A549 (cell line): ENCODE measurements at regions not wholly inside any gene's neighbourhood (a gene's known extent, or its start where the extent isn't known, plus 50 kb on each side); places are given as distances from the start of the nearest gene placed in this dataset.
A peak's percentile ranks its signal among the peaks of the same experiment; 100 is the strongest.

Source experiments
- ATAC-seq, 2 experiments: fragments of 200-7000 bp in 1 of 2; fragments of >200 bp in 1 of 2; cut with Nextera tagmentation in 1 of 2; cut with Tn5 transposase in 1 of 2; 3 replicates each; pipeline versions ENCODE4 v1.8.0 to v1.9.1; 2018 to 2020; ENCODE audit warnings: mild to moderate bottlenecking in 1 of 2, moderate library complexity in 1 of 2
- CTCF ChIA-PET: fragments of 300-600 bp; sonication (Branson Sonifier 250); formaldehyde crosslinking; extraction: SDS; loops from one replicate; lab custom pipeline; 2021; ENCODE audit warnings: antibody characterized with exemption, inconsistent platforms; lab: Yijun Ruan, JAX
- POLR2A ChIA-PET: fragments of 350-600 bp; formaldehyde crosslinking; extraction: SDS; loops from one replicate; lab custom pipeline; 2021; ENCODE audit warnings: antibody characterized with exemption, inconsistent platforms; lab: Yijun Ruan, JAX
- DNase-seq, 2 experiments: peaks; one replicate each; pipeline versions ENCODE4 v3.0.0 to v3.0.0-alpha.2; 2011 to 2016; ENCODE audit warnings: low read depth in 1 of 2, low spot score in 1 of 2
- FAIRE-seq: peaks from 2 replicates; lab custom pipeline; 2011; peaks lifted over from hg19 to GRCh38; lab: Jason Lieb, UNC
- H3K27ac ChIP-seq, 2 experiments: fragments of >200 bp; sonication (Bioruptor Twin); formaldehyde crosslinking; 3 replicates each; pipeline ENCODE4 v1.5.1; 2016 to 2017
- H3K4me1 ChIP-seq: fragments of >200 bp; sonication (Bioruptor Twin); formaldehyde crosslinking; 3 replicates; pipeline ENCODE4 v1.6.1; 2016
- H3K4me2 ChIP-seq: fragments of >200 bp; sonication (Bioruptor Twin); formaldehyde crosslinking; 3 replicates; pipeline ENCODE4 v1.6.1; 2016
- H3K4me3 ChIP-seq: fragments of >200 bp; sonication (Bioruptor Twin); formaldehyde crosslinking; 3 replicates; pipeline ENCODE4 v1.5.1; 2016
- H3K9me3 ChIP-seq: fragments of >200 bp; sonication (Bioruptor Twin); formaldehyde crosslinking; 3 replicates; pipeline ENCODE4 v1.6.1; 2016
- BHLHE40 ChIP-seq: IDR thresholded peaks from 2 replicates; pipeline ENCODE4 v1.6.1; 2012; ENCODE audit warnings: low read depth, low read length, inconsistent platforms
- CBX8 ChIP-seq: fragments of 200-600 bp; sonication (generic); IDR thresholded peaks from 2 replicates; pipeline ENCODE4 v1.6.1; 2016
- CEBPB ChIP-seq, 2 experiments: fragments of >200 bp in 1 of 2; sonication (Bioruptor Twin) in 1 of 2; formaldehyde crosslinking in 1 of 2; IDR thresholded peaks; 2 replicates each; pipeline ENCODE4 v1.6.1; 2012 to 2016
- CHD2 ChIP-seq: fragments of 150-350 bp; IDR thresholded peaks from 2 replicates; pipeline ENCODE4 v1.6.1; 2014; ENCODE audit warnings: low read length; ENCODE audit not compliant: partially characterized antibody
- CTCF ChIP-seq: fragments of >200 bp; sonication (Bioruptor Twin); formaldehyde crosslinking; IDR thresholded peaks from 3 replicates; pipeline ENCODE4 v1.5.1; 2016
- ELK1 ChIP-seq: fragments of 150-350 bp; IDR thresholded peaks from 2 replicates; pipeline ENCODE4 v1.6.1; 2014; ENCODE audit warnings: low read depth, mild to moderate bottlenecking, low read length
- GATA3 ChIP-seq: IDR thresholded peaks from 2 replicates; pipeline ENCODE4 v1.6.1; 2012; ENCODE audit warnings: borderline replicate concordance
- KDM1A ChIP-seq: fragments of 200-600 bp; sonication (generic); IDR thresholded peaks from 2 replicates; pipeline ENCODE4 v1.6.1; 2016; ENCODE audit warnings: low read depth, mild to moderate bottlenecking
- KDM5A ChIP-seq: fragments of 200-600 bp; sonication (generic); IDR thresholded peaks from 2 replicates; pipeline ENCODE4 v1.6.1; 2016; ENCODE audit warnings: antibody characterized with exemption, mild to moderate bottlenecking
- MYC ChIP-seq: IDR thresholded peaks from 2 replicates; pipeline ENCODE4 v1.6.1; 2012; ENCODE audit warnings: mild to moderate bottlenecking, inconsistent platforms, low read length, improper control_type of control experiment, borderline replicate concordance
- NPAS2 ChIP-seq: fragments of 250-450 bp; sonication (Bioruptor Pico); IDR thresholded peaks from 2 replicates; pipeline ENCODE4 v1.8.0; 2022; ENCODE audit warnings: mild to moderate bottlenecking, moderate library complexity, borderline replicate concordance
- NR3C1 ChIP-seq: fragments of >200 bp; sonication (Bioruptor Twin); formaldehyde crosslinking; IDR thresholded peaks from 3 replicates; pipeline ENCODE4 v1.6.1; 2017
- PHF8 ChIP-seq: fragments of 200-600 bp; sonication (generic); IDR thresholded peaks from 2 replicates; pipeline ENCODE4 v1.6.1; 2016; ENCODE audit warnings: low read depth, mild to moderate bottlenecking, antibody characterized with exemption, moderate library complexity, borderline replicate concordance
- POLR2AphosphoS2 ChIP-seq: conservative IDR thresholded peaks from 2 replicates; pipeline ENCODE4 v1.6.1; 2012; ENCODE audit warnings: low read length, improper control_type of control experiment, inconsistent platforms
- RAD21 ChIP-seq, 2 experiments: fragments of >200 bp in 1 of 2; sonication (Bioruptor Twin) in 1 of 2; formaldehyde crosslinking in 1 of 2; IDR thresholded peaks in 1 of 2; conservative IDR thresholded peaks in 1 of 2; 2 replicates in 1 of 2; 3 replicates in 1 of 2; pipeline ENCODE4 v1.6.1; 2012 to 2018; ENCODE audit warnings: inconsistent platforms in 1 of 2
- RARB ChIP-seq: fragments of 250-450 bp; sonication (Bioruptor Pico); IDR thresholded peaks from 2 replicates; pipeline ENCODE4 v1.8.0; 2021; ENCODE audit warnings: mild to moderate bottlenecking, moderate library complexity
- RCOR1 ChIP-seq: fragments of 150-350 bp; IDR thresholded peaks from 2 replicates; pipeline ENCODE4 v1.6.1; 2014; ENCODE audit warnings: antibody characterized with exemption, low read length, low read depth
- REST ChIP-seq: fragments of 200-600 bp; sonication (generic); IDR thresholded peaks from 2 replicates; pipeline ENCODE4 v1.6.1; 2016; ENCODE audit warnings: antibody characterized with exemption, mild to moderate bottlenecking, moderate library complexity
- SMC3 ChIP-seq: fragments of >200 bp; sonication (Bioruptor Twin); formaldehyde crosslinking; IDR thresholded peaks from 3 replicates; pipeline ENCODE4 v1.6.1; 2018; ENCODE audit warnings: inconsistent platforms
- SREBF2 ChIP-seq: fragments of 450-650 bp; IDR thresholded peaks from 2 replicates; pipeline ENCODE4 v1.6.1; 2014; ENCODE audit warnings: mild to moderate bottlenecking, moderate library complexity
- TP53 ChIP-seq: fragments of 250-450 bp; sonication (Bioruptor Pico); IDR thresholded peaks from 2 replicates; pipeline ENCODE4 v1.5.0; 2021; ENCODE audit warnings: mild to moderate bottlenecking, moderate library complexity
- USF2 ChIP-seq: fragments of 450-650 bp; IDR thresholded peaks from 2 replicates; pipeline ENCODE4 v1.6.1; 2014; ENCODE audit warnings: antibody characterized with exemption
- ZFP36 ChIP-seq: fragments of 450-650 bp; IDR thresholded peaks from 2 replicates; pipeline ENCODE4 v1.6.1; 2014; ENCODE audit warnings: borderline replicate concordance; ENCODE audit not compliant: partially characterized antibody
- ZNF302 ChIP-seq: fragments of 250-450 bp; sonication (Bioruptor Pico); IDR thresholded peaks from 2 replicates; pipeline ENCODE4 v1.9.0; 2021; ENCODE audit warnings: inconsistent platforms, mild to moderate bottlenecking, moderate library complexity
- WGBS: methylation state at CpG from one replicate; pipeline ENCODE4 v1.1.6; 2017; ENCODE audit errors: missing lambda C conversion rate; 5-methylcytosine and 5-hydroxymethylcytosine counted together

- H3K4me1 ChIP-seq = peaks cover 6% of the 10 kb centered on the region; the same call in 2 of the 3 replicates
- DNase-seq (peak in 1 of 2 experiments; percentile 9), ATAC-seq (peak; percentile 58 to 73; a peak in 4 of 6 replicates), FAIRE-seq (peak; percentile 28)
- ChIA-PET POLR2A (interaction anchor here (1.5 to 1.9 kb wide), 2 partner anchors 194 to 196 kb away, joined by 8 to 9 read pairs; no protein-coding TSS in a partner anchor), CTCF (interaction anchor here (0.7 to 4.5 kb wide), 53 partner anchors 9 to 1405 kb away, joined by 3 to 43 read pairs (median 5); partner anchors contain the start of genes CIP2A and DZIP3)
- 28% methylated on average over 13 of the region's 13 CpGs for WGBS
- H3K9me3 ChIP-seq = no peaks in the 10 kb centered on the region
- peak overlapping the region; percentile 79 for H3K4me2 ChIP-seq
- peak overlapping the region; percentile 53 to 69 for H3K27ac ChIP-seq
- H3K4me3 ChIP-seq = peak overlapping the region; percentile 47
- TF ChIP-seq USF2 (no peak), REST (no peak), GATA3 (no peak), MYC (no peak), SREBF2 (no peak), NR3C1 (no peak), RCOR1 (no peak), CHD2 (no peak), ZNF302 (CRISPR knock-in tag) (no peak), RARB (no peak), CBX8 (no peak), BHLHE40 (no peak), ZFP36 (no peak), KDM1A (no peak), TP53 (no peak), CEBPB (IDR thresholded peaks at IDR 0.05) (no peak), POLR2AphosphoS2 (no peak), CTCF (no peak)
Observed at GRCh38 chr3:107235193-107235927, 141.9 kb upstream of the CCDC54 start.

GRCh38 chr3:107235928-107236315 is 141.3 kb upstream of the CCDC54 start:
- no peaks in the 10 kb centered on the region for H3K9me3 ChIP-seq
- WGBS = 2% methylated on average over 5 of the region's 5 CpGs
- peaks cover 6% of the 10 kb centered on the region; the same call in 2 of the 3 replicates for H3K4me1 ChIP-seq
- ATAC-seq (peak; percentile 66 to 72), FAIRE-seq (peak; percentile 98), DNase-seq (peak; percentile 69 to 81)
- TF ChIP-seq CTCF = peak; percentile 97
- no peak for TF ChIP-seq NPAS2
- peak in 1 of 2 experiments; percentile 20; a peak in 1 of 4 replicates for TF ChIP-seq CEBPB (IDR thresholded peaks at IDR 0.05)
- peak; percentile 95 for TF ChIP-seq RAD21 (conservative IDR thresholded peaks at IDR 0.05 in 1 of 2, IDR thresholded peaks at IDR 0.05 in 1 of 2)
- peak; percentile 73 for TF ChIP-seq SMC3
- TF ChIP-seq ELK1 = no peak
- TF ChIP-seq PHF8 = no peak
- peak; percentile 94 for TF ChIP-seq KDM5A
- peak overlapping the region; percentile 47 for H3K4me3 ChIP-seq
- peak overlapping the region; percentile 79 for H3K4me2 ChIP-seq
- ChIA-PET POLR2A (interaction anchor here (1.5 to 1.9 kb wide), 2 partner anchors 193 to 195 kb away, joined by 8 to 9 read pairs; no protein-coding TSS in a partner anchor), CTCF (interaction anchor here (0.5 to 4.5 kb wide), 65 partner anchors 10 to 1404 kb away, joined by 3 to 43 read pairs (median 5); partner anchors contain the start of genes CIP2A and DZIP3)
- peak overlapping the region; percentile 53 to 69 for H3K27ac ChIP-seq
